Caco-2 (cell line): ENCODE measurements at regions not wholly inside any gene's neighbourhood (a gene's known extent, or its start where the extent isn't known, plus 50 kb on each side); places are given as distances from the start of the nearest gene placed in this dataset.

Experiments used
- BruUV-seq: library from RNA; stranded (reverse); fragments of 400-500 nt; replicated peaks from 2 replicates; lab custom pipeline; 2021; lab: Mats Ljungman, UMichigan
- CTCF ChIA-PET: fragments of 300-600 bp; sonication (Branson Sonifier 250); formaldehyde crosslinking; loops from one replicate; lab custom pipeline; 2022; ENCODE audit warnings: antibody characterized with exemption; lab: Charles Lee
- POLR2A ChIA-PET: fragments of 300-600 bp; sonication (Branson Sonifier 250); formaldehyde crosslinking; loops from one replicate; lab custom pipeline; 2022; ENCODE audit warnings: antibody characterized with exemption; lab: Charles Lee
- DNase-seq, 2 experiments: peaks; one replicate each; pipeline versions ENCODE4 v3.0.0 to v3.0.0-alpha.2; 2020 to 2022
- H3K27me3 ChIP-seq: replicated peaks from 2 replicates; pipeline ENCODE4 v1.6.0; 2011; ENCODE audit warnings: low read length; ENCODE audit not compliant: control insufficient read depth, insufficient read depth
- H3K36me3 ChIP-seq: 2 replicates; pipeline ENCODE4 v1.5.1; 2011; ENCODE audit warnings: low read length; ENCODE audit not compliant: control insufficient read depth, insufficient read depth
- H3K4me1 ChIP-seq: fragments of 250-450 bp; sonication (Bioruptor Pico); 2 replicates; pipeline ENCODE4 v1.5.1; 2020; ENCODE audit warnings: mild to moderate bottlenecking
- H3K4me3 ChIP-seq: 2 replicates; pipeline ENCODE4 v1.5.1; 2011; ENCODE audit warnings: low read depth, mild to moderate bottlenecking, control low read depth, low read length
- H3K9me3 ChIP-seq: fragments of 250-450 bp; sonication (Bioruptor Pico); 2 replicates; pipeline ENCODE4 v1.5.1; 2020; ENCODE audit warnings: mild to moderate bottlenecking, moderate library complexity
- H3K27ac Mint-ChIP-seq: one replicate; pipeline ENCODE4 v1.8.0; 2022; ENCODE audit warnings: mixed read lengths; ENCODE audit not compliant: unreplicated experiment
- H3K27me3 Mint-ChIP-seq: one replicate; pipeline ENCODE4 v1.8.0; 2022; ENCODE audit warnings: mixed read lengths; ENCODE audit not compliant: insufficient read depth, unreplicated experiment
- H3K36me3 Mint-ChIP-seq: one replicate; pipeline ENCODE4 v1.8.0; 2022; ENCODE audit warnings: mild to moderate bottlenecking, mixed read lengths; ENCODE audit not compliant: insufficient read depth, unreplicated experiment
- H3K4me1 Mint-ChIP-seq: one replicate; pipeline ENCODE4 v1.8.0; 2022; ENCODE audit warnings: low read depth, mixed read lengths; ENCODE audit not compliant: unreplicated experiment
- H3K4me3 Mint-ChIP-seq: one replicate; pipeline ENCODE4 v1.8.0; 2022; ENCODE audit warnings: mild to moderate bottlenecking, moderate library complexity, mixed read lengths; ENCODE audit not compliant: unreplicated experiment
- H3K9me3 Mint-ChIP-seq: one replicate; pipeline ENCODE4 v1.8.0; 2022; ENCODE audit warnings: mixed read lengths; ENCODE audit not compliant: unreplicated experiment
- CTCF ChIP-seq, 2 experiments: fragments of 200-600 bp in 1 of 2; IDR thresholded peaks; 1 replicate in 1 of 2; 2 replicates in 1 of 2; pipeline versions ENCODE4 v1.5.1 to v1.8.0; 2011 to 2022; ENCODE audit warnings: antibody characterized with exemption in 1 of 2, control low read depth in 1 of 2, inconsistent platforms in 1 of 2, low read depth in 1 of 2, low read length in 1 of 2, mild to moderate bottlenecking in 1 of 2, moderate library complexity in 1 of 2; ENCODE audit not compliant: insufficient read depth in 1 of 2, severe bottlenecking in 1 of 2, unreplicated experiment in 1 of 2
- intact Hi-C: fragments of 100-400 bp; cut with micrococcal nuclease; formaldehyde crosslinking; loops from one replicate; pipeline ENCODE4 v1.10.0; 2022; ENCODE audit not compliant: unreplicated experiment

DNA sequence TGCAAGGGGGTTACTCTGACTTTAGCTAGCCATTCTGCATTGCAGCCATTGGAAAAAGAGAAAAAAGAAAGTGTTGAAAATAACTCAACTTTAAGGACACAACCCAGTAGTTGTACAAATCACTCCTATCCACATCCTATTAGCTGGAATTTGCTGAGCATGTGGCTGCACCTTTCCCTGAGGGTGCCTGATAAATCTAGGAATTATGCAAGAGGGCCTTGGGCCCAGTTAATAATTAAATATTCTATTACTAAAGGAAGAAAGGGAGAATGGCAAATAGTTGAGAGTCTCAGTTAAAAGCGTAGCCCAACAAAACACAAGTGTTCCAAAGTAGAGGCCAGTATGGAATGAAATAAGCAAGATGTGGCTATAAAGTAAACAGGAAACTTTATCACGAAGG, 200.9 kb upstream of the CNTNAP2 start:
- no peaks in the 10 kb centered on the region for H3K36me3 Mint-ChIP-seq
- BruUV-seq, result no TSS peak
- H3K9me3 Mint-ChIP-seq, result peaks cover 29% of the 10 kb centered on the region
- H3K9me3 ChIP-seq, result peaks cover 9% of the 10 kb centered on the region; the same call in 1 of the 2 replicates
- intact Hi-C loops, result no loop called here
- no peaks in the 10 kb centered on the region for H3K27me3 Mint-ChIP-seq
- H3K4me1 Mint-ChIP-seq, result no peaks in the 10 kb centered on the region
- ChIA-PET POLR2A (no interaction called here), CTCF (no interaction called here)
- DNase-seq, result peak in 1 of 2 experiments; percentile 9
- peaks cover 4% of the 10 kb centered on the region; the same call in 1 of the 2 replicates for H3K4me1 ChIP-seq
- no peak overlapping the region for H3K4me3 Mint-ChIP-seq
- no peak for TF ChIP-seq CTCF (IDR thresholded peaks at IDR 0.05; ENCODE audit: insufficient read depth in 1 of 2, low read depth in 1 of 2, low read length in 1 of 2, severe bottlenecking in 1 of 2, unreplicated experiment in 1 of 2)
- H3K4me3 ChIP-seq, result no peak overlapping the region
- H3K36me3 ChIP-seq, result no peaks in the 10 kb centered on the region
- no peaks in the 10 kb centered on the region for H3K27me3 ChIP-seq
- no peak overlapping the region for H3K27ac Mint-ChIP-seq

GRCh38 chr7:145909991-145910513, 206.5 kb upstream of the CNTNAP2 start:
- Histone ChIP-seq H3K4me1 (no peaks in the 10 kb centered on the region), H3K4me3 (no peak overlapping the region), H3K27me3 (no peaks in the 10 kb centered on the region), H3K36me3 (no peaks in the 10 kb centered on the region), H3K9me3 (no peaks in the 10 kb centered on the region)
- no peak for TF ChIP-seq CTCF (IDR thresholded peaks at IDR 0.05; ENCODE audit: insufficient read depth in 1 of 2, low read depth in 1 of 2, low read length in 1 of 2, severe bottlenecking in 1 of 2, unreplicated experiment in 1 of 2)
- no peak overlapping the region for H3K27ac Mint-ChIP-seq
- H3K27me3 Mint-ChIP-seq, result no peaks in the 10 kb centered on the region
- H3K4me3 Mint-ChIP-seq, result no peak overlapping the region
- ChIA-PET CTCF (no interaction called here), POLR2A (no interaction called here)
- no peaks in the 10 kb centered on the region for H3K9me3 Mint-ChIP-seq
- BruUV-seq, result no TSS peak
- H3K36me3 Mint-ChIP-seq, result no peaks in the 10 kb centered on the region
- no peak for DNase-seq
- no peaks in the 10 kb centered on the region for H3K4me1 Mint-ChIP-seq
- intact Hi-C loops, result no loop called here

GRCh38 chr7:145903658-145904057, 212.9 kb upstream of the CNTNAP2 start:
- ChIA-PET CTCF (no interaction called here), POLR2A (no interaction called here)
- Histone ChIP-seq H3K4me3 (no peak overlapping the region), H3K4me1 (no peaks in the 10 kb centered on the region), H3K36me3 (no peaks in the 10 kb centered on the region), H3K27me3 (no peaks in the 10 kb centered on the region), H3K9me3 (0 out of 2 replicates have a peak, but pooled peaks cover 3% of the 10 kb centered on the region)
- no peak for TF ChIP-seq CTCF (IDR thresholded peaks at IDR 0.05; ENCODE audit: insufficient read depth in 1 of 2, low read depth in 1 of 2, low read length in 1 of 2, severe bottlenecking in 1 of 2, unreplicated experiment in 1 of 2)
- H3K36me3 Mint-ChIP-seq, result no peaks in the 10 kb centered on the region
- H3K27me3 Mint-ChIP-seq, result no peaks in the 10 kb centered on the region
- intact Hi-C loops, result no loop called here
- no peaks in the 10 kb centered on the region for H3K4me1 Mint-ChIP-seq
- BruUV-seq, result no TSS peak
- no peak for DNase-seq
- H3K4me3 Mint-ChIP-seq, result no peak overlapping the region
- no peaks in the 10 kb centered on the region for H3K9me3 Mint-ChIP-seq
- H3K27ac Mint-ChIP-seq, result no peak overlapping the region
